ENCODE measurements at regions not wholly inside any gene's neighbourhood (a gene's known extent, or its start where the extent isn't known, plus 50 kb on each side); places are given as distances from the start of the nearest gene placed in this dataset.
A peak's percentile ranks its signal among the peaks of the same experiment; 100 is the strongest.
"Not testable (repeated sequence)": the region's sequence is repeated elsewhere in the genome, so short reads cannot be mapped to it uniquely, and the experiment has no call there.

- DNase-seq, result not testable (repeated sequence)
These were observed 761.1 kb upstream of the SPRY2 start for GRCh38 chr13:81102066-81102465.

GRCh38 chr13:81089371-81090157 lies 748.6 kb upstream of the SPRY2 start:
- DNase-seq, result no peak

GRCh38 chr13:81080911-81081454 lies 740.1 kb upstream of the SPRY2 start:
- DNase-seq, result no peak

GRCh38 chr13:81078048-81078447 lies 737.1 kb upstream of the SPRY2 start:
- no peak for DNase-seq

GRCh38 chr13:81069822-81070221 lies 728.9 kb upstream of the SPRY2 start:
- not testable (repeated sequence) for DNase-seq

DNA sequence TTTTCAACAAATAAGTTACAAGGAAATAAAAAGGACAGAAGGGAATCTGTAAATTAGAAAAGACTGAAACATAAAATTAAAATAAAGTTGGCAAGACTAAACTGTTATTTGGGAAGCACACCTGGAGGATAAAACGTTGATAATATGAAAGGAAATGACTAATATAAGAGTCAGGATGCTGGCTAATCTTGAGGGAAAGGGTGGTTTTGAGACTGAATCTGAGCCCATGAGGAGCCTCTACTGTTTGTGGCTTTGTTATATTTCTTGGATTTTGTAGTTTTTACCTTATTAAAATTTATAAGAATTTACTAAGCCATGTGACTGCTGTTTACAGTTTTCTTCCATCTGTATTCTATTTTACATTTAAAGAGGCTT lies 718.0 kb upstream of the SPRY2 start:
- no peak for DNase-seq

DNA sequence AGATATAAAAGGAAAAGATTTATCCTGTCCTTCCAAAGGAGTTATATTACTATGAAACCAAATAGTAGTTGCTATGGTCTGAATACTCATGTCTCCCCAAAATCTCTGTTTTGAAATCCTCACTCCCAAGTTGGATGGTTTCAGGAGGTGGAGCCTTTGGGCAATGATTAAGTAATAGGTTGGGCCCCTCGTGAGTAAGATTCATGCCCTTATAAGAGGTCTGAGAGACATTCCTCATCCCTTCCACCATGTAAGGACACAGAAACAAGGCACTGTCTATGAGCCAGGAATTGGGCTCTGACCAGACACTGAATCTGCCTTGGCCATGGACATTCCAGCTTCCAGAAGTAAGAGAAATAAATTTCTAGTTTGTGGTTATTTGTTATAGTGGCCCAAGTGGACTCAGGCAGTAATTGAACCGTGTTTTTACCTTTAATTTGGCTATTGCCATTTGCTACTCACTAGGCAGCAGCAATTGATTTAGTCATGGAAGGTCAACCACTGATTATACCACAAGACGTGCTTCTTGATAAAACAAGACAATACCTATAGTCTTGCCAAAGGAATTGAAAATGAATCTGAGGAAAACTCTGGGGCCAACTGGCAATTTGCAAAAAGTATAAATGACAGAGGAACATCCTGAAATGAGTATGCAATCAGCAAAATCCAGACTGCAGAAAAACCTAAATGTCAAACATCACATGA lies 717.4 kb upstream of the SPRY2 start:
- DNase-seq, result no peak

- DNase-seq, result peak in 1 of 58 donors; percentile 8
These were observed 710.9 kb upstream of the SPRY2 start for GRCh38 chr13:81051873-81052272.

DNA sequence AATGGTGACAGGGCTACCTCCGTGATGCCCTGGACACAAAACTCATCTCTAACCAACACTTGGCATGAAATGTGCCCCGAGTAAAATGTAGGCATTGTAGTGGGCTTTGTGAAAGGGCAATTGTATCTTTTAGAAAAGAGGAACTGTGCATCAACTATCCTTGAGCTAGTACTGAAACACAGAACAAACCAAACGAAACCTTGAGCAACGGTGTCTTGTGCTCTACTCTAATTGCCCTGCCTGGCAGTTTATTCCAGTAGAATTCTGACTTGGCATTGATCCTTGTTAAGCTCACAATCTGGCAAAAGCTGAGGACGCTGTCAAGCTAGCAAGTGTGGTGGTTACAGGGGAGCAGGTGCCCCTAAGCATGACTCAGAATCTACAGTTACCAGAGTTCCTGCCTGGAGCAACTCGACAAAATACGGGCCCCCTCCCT lies 707.1 kb upstream of the SPRY2 start:
- DNase-seq, result peak in 21 of 58 donors; percentile 3 to 66 (median 17)

- no peak for DNase-seq
These were observed 700.8 kb upstream of the SPRY2 start for GRCh38 chr13:81041761-81042160.

GRCh38 chr13:81031996-81032395 lies 691.1 kb upstream of the SPRY2 start:
- DNase-seq, result no peak

DNA sequence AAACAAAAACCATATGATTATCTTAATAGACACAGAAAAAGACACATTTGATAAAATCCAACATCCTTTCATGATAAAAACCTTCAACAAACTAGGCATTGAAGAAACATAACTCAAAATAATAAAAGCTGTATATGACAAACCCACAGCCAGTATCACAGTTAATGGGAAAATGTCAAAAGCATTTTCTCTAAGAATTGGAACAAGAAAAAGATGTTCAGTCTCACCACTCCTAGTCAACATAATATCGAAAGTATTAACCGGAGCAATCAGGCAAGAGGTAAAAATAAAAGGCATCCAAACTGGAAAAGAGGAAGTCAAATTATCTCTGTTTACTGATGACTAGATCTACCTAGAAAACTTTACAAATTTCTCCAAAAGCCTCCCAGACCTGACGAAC lies 684.2 kb upstream of the SPRY2 start:
- no peak for DNase-seq

GRCh38 chr13:81021284-81021840 lies 680.4 kb upstream of the SPRY2 start:
- DNase-seq, result no peak

GRCh38 chr13:81020010-81020409 lies 679.1 kb upstream of the SPRY2 start:
- no peak for DNase-seq

DNA sequence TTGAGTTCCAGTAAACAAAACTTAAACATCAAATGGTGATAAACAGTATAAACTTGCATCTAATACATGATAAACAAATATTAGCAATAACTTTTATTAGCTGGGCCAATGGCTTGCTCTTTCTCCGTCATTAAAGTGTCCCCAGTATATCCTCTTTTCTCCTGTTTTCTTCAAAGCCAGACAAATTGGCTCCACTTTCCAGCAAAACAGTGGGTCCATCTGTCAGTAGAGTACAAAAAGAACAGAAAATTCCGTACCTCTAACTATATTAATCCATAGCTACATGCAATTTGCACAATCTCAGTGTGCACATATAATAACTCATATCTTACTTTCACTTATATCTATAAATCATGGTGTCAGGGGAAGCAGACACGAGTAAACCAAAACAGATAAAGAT lies 678.0 kb upstream of the SPRY2 start:
- no peak for DNase-seq

GRCh38 chr13:81017513-81018152 lies 676.7 kb upstream of the SPRY2 start:
- peak in 1 of 58 donors; percentile 46 for DNase-seq

- no peak for DNase-seq
These were observed 671.1 kb upstream of the SPRY2 start for GRCh38 chr13:81012031-81012430.

GRCh38 chr13:81001828-81002385 lies 661.0 kb upstream of the SPRY2 start:
- no peak for DNase-seq

GRCh38 chr13:80998603-80999002 lies 657.7 kb upstream of the SPRY2 start:
- DNase-seq, result not testable (repeated sequence)

DNA sequence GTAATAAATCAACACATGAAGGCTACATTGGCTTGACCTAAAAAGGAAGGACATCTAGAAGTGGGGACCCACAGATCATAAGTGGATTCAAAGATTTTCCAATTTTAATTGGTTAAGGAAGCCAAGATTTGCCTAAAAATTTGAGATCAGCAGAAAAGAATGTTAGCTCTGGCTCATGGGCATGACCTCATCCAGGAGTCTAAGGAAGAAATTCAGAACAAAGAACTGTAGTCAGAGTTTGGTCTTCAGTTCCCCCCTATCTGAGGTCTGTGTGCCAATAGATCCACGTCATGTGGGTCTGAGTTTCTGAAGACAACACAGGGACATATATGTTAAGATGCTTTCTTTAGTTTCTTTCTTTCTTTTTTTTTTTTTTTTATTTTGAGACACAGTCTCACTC lies 648.8 kb upstream of the SPRY2 start:
- no peak for DNase-seq

DNA sequence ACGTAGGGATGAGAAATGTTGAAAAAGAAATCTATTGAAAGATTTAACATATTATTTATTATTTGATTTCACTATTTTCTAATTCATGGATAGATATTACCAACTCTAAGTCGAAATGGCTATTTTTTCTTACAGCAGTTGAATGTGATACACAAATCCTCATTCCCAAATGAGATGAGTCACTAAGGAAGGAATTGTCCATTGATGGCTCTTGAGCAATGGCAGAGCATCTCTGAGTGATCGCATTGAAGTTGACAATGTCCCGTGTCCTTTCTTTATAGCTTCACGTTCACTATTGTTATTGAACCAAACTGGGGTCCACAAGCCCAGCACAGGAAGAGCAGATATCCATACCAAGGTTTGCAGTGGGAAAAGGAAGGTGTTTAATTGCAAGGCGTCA lies 648.3 kb upstream of the SPRY2 start:
- DNase-seq, result no peak

All from anterior cingulate cortex (tissue), 58 donors.